HG02571 (cell line): ENCODE measurements at regions not wholly inside any gene's neighbourhood (a gene's known extent, or its start where the extent isn't known, plus 50 kb on each side); places are given as distances from the start of the nearest gene placed in this dataset.

Experiments
- ATAC-seq: cut with Tn5 transposase; IDR thresholded peaks from one replicate; pipeline ENCODE4 v1.9.1; 2021; ENCODE audit warnings: mild to moderate bottlenecking, moderate library complexity; ENCODE audit not compliant: unreplicated experiment

DNA sequence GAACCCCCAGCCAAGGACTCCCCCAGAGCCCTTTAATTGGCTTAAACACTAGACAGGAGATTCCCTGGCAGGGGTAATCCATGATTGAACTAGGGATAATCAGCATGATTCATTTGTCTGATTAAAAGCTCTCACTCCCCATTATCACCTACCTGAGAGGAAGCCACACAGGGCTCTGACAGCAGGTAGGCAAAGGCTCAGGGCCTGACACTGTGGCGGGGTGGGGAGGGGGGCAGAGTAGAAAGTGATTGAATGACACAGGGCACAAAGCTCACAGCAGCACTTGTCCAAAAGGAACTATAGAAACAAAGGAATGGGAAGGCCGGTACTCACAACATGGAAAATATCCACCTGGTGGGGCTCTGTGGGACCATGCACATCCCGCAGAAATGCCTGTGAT, 231.6 kb downstream of the MAFB start:
- ATAC-seq, result no peak

DNA sequence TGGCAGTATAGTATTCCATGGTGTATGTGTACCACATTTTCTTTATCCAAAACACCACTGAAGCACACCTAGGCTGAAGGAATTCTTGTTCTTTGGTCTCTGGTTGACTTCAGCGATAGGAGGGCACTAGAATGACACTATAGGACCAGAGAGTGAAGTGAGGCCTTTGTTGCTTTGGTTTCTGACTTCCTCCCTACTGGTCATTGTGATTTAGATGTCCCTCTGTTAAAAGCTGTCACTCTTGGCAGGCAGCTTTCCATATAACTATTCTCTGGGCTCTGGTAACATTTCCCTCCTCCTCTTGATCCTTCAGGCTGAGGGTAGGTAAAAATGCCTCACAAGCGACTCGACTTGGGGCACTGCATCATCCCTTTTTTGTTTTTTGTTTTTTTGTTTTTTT, 236.3 kb downstream of the MAFB start:
- no peak for ATAC-seq

DNA sequence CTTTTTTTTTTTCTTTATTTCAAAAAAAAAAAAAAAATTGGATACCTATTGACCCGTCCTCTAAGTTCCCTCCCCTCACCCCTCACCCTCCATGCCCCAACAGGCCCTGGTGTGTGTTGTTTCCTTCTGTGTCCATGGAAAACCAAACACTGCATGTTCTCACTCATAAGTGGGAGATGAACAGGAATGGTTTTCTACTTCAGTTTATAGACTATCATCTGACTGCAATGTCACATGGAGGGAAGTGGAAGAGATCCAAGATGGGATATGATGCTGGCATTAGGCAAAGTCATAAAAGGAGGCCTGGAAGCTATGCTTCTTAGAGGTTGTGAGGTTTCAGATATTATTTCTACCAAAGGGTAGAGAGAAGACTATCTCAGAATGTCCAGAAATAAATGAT, 237.5 kb downstream of the MAFB start:
- ATAC-seq, result no peak

DNA sequence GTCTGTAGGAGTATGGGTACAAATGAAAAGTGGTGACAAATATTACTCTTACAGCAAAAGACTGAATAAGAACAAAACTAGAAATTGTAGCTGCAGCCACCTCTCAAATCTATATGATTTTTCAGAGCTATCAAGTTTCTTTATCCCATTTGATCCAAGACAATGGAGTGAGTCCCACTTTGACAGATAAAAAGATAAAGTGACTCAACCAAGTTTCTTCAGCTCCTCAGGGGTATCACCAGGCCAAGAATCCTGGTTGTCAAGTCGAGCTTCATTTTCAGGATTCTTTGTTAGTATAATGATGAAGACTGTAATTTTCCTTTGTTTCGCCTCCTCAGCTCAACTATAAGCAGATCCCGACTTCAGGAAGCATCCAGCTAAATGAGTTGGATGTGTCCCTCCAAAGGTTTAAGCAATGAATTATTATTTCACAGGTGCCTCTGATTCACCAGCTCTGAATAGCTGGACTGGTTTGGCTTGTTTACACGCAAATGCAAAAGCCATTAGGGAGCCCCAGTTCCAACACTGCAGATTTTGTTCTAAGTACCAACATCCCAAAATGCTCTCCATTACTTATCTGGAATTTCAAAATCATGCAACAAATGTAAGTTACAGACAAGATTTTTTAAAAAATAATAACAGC, 238.9 kb downstream of the MAFB start:
- ATAC-seq, result no peak

DNA sequence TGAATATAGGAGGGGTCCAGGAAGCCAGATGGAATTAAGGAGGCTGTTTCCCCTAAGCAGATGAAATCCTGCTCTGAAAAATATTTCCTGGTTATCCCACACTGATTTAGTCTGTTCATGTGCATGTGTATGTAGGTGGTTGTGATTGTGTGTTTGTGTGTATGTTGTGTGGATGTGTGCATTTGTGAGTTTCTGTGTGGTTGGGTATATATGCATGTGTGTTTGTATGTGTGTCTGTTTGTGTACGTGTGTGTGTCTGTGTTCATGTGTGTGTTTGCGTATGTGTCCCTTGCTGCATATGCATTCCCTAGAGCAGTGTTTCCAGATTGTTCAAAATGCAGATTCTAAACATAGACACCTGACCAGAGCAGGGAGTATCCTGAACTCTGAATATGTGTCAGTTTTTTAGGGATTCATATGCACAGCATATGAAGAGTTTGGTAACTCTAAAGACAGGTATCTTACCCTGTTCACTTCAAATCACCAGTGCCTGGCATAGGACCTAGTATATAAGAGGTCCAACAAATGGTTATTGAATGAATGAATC, 239.8 kb downstream of the MAFB start:
- ATAC-seq, result no peak

DNA sequence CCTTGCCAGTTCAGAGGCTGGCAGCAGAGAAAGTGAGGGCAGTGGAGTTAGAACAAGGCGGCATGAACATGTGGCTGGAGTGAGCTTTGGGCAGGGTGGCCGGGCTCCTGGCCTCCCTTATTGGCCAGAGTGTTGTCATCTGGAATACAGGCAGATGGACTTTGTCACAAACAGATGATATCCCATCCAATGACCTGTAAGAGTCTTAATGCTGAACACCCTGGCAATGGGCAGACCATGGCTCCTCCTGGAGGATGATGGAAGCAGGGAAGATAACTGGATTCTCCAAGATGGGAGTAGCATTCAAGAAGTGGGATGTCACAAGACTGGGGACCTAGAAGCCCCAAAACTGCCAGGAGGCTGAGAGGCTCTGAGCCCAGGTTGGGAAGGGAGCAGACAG, 242.1 kb downstream of the MAFB start:
- ATAC-seq, result no peak

DNA sequence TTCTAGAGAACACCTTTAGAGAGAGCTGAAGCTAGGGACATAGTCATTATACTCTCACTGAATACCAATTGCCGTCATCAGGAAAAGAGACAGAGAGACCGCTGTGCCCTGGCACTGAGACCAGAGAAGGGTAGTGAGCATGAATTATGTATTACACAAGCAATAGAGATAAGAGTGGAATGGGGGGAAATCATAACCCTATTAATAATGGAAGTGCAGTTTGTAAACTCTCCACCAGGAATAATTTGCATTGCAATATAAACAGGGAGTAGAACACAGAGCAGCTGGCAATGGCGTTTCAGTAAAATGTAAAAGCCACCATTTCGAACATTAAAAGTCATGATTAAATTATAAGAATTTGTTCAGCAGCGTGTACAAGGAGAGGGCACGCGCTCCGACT, 244.5 kb downstream of the MAFB start:
- ATAC-seq, result no peak

DNA sequence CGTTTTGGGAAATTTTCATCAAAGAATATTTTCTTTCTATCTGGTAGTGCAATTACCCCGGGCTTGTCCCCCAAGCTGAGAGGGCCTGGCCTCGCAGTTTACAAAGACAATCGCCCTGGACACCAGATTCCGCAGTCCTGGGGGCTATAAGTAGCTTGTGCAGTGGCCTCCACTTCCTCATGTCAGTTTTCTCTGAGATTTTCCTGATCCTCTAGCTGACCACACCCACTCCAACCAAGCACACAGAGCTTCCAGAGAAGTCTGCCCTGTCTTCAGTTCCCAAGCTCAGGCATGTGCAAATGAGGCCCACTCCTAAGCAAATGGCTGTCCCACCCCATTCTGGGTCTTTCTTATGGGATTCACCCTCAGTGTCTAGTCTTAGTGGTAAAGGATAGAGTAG, 245.3 kb downstream of the MAFB start:
- ATAC-seq, result no peak

DNA sequence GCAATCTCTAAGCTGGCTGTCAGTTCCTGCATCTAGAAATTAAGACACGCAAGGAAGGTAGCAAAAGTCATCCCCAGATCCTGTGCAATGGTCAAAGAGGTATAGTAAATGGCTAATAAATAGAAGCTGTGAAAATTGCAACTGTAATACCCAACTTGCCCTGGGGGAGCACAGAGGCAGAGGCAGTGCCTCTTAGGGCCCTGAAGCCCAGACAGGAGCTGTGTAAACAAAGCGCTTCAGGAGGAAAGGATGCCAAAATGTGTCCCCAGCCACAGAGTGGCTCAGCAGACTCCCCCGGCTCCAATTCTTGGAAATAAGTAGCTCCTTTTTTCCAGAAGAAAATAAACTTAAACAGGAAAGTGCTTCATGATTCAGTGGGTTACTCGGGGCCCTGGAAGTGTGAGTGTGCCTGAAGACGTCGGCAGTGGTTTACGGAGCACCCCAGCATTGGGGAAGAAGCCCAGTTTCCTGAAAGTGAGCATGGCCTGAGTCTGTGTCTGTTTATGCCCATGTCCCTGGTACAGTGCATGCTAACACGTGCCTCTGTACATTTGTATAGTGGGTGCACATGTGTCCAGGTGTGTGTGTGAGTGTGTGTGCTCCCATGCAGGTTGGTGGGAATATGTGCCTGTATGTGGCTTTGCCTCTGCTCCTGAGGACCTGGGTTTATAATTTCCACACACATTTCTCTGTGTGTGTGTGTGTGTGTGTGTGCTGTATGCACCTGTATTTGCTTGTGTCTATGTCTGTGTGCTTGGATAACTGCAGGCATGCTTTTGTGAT, 246.7 kb downstream of the MAFB start:
- ATAC-seq, result no peak

DNA sequence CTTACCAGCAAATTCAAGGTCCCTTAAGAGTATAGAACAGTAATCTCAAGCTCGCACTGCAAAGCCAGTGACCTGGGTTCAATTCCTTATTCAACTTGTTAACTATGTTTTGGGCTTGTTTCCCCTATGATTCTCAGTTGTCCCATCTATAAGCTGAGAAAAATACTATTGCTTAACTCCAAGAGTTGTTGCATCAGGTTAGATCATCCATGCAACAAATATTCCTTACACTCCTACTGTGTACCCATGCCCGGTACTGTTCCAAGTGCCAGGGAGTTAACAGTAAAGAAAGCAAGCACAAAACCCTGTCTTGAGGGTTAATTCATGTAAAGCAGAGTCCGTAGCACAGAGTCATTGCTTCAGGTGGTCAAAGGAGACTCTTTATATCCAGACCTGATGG, 247.3 kb downstream of the MAFB start:
- ATAC-seq, result no peak

DNA sequence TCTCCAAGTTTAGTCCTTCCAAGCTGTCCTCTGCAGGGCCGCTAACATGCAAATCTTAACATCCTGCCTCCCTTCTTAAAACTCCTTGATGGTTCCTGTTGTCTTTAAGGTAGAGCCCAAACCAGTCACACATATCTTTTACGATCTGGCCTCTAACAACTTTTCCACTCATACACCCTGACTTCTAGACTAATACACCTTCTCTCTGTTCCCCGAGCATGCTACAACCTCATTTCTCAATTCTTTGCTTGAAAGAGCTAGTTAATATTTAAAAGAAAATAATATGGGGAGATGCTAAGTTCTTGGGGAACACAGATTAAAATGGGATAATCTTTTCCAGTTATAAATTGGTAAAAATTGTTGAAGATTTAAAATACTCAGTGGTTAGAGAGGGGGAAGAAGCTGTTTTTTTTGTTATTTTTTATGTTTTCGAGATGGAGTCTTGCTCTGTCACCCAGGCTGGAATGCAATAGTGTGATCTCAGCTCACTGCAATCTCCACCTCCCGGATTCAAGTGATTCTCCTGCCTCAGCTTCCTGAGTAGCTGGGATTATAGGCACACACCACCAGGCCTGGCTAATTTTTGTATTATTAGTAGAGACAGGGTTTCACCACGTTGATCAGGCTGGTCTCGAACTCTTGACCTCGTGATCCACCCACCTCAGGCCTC, 250.7 kb downstream of the MAFB start:
- ATAC-seq, result no peak

DNA sequence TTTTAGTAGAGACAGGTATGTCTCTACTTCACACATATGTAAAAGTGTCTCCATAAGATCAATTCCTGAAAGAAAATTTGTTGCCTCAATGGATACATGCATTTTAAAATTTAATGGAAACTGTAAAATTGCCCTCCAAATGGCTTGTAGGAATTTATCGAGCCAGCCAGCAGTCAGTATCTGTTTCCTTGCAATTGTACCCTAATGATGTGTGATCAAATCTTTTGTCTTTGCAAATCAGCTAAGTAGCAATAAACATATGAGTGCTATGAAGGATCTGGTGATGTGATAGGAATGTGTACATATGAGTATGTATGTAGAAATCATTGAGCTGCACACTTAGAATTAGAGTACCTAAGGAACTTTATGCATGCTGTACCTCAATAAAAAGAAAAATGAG, 253.0 kb downstream of the MAFB start:
- no peak for ATAC-seq

DNA sequence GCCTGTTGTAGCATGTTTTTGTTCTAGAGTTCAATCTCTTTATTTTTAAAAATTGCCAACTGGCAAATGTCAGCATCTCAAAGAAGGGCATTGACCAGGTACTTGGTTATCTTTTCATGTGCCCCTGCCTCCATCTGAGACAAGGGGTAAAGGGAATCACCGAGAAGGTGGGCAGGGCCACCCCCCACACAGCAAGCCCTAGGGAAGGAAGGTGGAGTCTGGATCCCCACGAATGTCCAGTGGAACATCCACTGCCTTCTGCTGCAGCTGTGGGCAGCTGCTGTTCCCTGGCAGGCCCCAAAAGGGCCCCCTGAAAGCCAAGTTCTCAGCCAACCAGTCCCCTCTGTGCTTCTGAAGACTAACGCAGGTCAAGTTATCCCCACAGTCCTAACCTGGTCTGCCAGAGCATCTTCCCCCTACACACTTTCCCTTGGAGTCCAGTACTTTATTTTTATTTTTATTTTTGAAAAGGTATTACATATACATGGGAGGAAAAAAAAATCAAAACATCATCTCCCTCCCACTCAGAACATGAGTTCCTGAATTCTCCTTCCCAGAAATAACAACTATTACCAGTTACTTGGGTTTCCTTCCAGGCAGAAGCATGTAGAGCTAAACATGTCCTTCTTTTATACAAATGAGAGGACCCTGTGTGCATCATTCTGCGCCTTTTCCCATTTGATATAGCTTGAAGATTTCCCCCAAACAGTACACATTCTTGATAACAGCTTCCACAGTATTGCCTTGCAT, 253.7 kb downstream of the MAFB start:
- no peak for ATAC-seq

DNA sequence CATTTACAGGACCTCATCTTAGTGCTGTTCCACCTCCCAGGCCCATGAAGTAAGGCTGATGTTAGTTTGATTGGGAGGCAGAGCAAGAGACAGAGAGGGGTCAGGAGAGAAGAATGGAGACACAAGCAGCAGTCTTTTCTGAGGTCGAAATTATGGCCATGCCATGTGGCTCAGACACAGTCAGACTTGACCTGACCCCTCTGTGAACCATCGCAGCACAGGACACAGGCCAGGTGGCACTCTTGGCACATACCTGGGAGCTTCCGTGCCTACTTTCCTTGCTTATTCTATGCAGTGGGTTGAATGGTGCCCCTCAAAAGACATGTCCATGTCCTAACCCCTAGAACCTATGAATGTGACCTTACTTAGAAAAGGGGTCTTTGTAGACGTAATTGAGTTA, 254.9 kb downstream of the MAFB start:
- ATAC-seq, result no peak

DNA sequence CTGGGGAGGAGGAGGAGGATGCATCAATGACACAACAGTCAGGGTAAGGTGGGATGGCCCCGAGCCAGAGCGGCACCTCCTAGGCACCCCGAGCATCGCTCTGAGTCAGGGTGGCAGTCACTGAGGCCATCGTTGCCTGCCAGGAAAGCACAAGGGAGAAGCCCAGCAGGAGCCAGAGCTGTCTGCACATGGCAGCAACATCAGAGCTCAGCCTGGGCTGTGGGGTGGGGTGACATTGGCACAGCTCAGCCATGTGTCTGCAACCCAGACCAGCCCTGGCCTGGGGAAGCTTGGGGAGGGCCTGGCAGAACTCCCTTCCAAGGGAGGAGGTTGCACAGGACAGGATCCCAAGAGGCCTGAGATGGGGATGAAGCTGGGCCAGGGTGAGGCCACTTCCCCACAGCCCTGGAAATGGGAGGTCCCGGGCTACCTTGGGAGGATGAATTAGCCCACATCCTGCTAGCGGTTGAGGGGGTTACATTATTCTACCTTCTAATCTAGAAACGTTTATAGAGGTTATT, 255.6 kb downstream of the MAFB start:
- ATAC-seq, result no peak

DNA sequence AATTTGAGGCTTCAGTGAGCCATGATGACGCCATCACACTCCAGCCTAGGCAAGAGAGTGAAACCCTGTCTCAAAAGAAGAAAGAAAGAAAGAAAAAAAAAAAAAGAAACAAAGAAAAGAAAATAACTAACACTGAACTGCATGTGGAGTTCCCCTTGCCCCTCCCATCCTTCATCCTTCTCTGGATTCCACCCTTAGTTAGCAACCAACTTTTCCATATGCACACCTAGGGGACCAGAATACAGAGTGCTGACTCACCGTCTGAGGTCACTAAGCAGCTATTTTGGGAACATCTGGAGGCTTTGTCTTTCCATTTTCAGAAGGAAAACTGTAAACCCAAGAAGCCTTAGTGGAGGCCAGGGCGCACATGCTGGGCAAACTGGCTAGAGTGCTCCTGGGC, 257.4 kb downstream of the MAFB start:
- no peak for ATAC-seq

DNA sequence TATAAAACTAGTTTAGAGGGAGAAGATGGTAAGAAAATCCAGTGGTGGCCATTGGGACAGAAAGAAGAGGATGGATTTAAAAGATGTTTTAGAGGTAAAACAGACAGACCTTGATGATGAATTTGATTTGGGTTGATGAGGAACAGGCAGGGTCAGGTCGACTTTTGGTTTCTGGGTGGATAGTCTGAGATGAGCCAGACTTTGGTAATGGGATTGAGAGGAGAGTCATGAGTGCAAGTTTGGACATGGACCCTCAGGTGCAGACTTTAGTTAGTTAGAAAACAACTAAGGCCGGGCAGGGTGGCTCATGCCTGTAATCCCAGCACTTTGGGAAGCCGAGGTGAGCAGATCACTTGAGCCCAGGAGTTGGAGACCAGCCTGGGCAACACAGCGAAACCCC, 257.9 kb downstream of the MAFB start:
- no peak for ATAC-seq

DNA sequence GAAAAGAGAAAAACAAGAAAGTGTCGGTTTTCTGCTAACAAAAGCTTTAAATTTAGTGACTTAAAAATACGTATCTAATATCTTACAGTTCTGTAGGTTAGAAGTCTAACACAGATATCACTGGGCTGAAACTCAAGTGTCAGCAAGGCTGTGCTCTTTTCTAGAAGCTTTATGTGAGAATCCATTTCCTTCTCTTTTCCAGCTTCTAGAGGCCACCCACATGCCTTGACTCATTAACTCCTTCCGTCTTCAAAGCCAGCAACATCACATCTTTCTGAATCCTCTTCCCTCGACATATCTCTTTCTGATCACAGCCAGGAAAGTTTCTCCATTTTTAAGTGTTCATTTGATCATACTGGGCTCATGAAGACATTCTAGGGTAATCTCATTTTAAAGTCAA, 262.0 kb downstream of the MAFB start:
- no peak for ATAC-seq

DNA sequence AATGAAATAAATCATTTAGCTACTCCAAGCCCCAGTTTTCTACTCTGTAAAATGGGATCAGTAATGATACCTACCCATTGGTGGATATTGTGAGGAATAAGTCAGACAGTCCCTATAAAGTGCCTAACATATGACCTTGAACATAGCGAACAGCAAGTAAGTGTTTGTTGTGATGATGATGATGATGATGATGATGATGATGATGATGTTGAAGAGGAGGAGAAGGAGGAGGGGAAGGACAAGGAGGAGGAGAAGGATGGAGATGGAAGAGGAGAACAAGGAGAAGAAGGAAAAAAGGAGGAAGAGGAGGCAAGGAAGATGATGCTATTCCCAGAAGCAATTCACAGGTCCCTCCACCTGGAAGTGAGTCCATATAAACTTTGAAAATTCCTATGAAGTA, 264.3 kb downstream of the MAFB start:
- ATAC-seq, result no peak

DNA sequence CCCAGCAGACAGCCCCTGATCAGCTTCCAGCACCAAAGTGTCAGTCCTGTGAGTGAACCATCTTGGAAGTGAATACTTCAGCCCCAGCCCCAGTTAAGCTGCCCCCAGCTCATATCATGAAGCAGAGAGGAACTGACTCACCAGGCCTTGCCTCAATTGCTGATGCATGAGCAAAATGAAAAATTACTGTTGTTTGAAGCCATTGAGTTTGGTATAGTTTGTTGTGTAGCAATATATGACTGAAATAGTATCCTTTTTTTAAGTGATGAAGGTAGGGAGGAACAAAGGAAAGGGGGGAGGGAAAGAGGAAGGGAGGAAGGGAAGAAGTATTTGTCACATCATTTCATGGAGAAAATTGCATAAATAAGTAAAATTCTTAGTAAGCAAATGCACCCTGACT, 266.4 kb downstream of the MAFB start:
- no peak for ATAC-seq

DNA sequence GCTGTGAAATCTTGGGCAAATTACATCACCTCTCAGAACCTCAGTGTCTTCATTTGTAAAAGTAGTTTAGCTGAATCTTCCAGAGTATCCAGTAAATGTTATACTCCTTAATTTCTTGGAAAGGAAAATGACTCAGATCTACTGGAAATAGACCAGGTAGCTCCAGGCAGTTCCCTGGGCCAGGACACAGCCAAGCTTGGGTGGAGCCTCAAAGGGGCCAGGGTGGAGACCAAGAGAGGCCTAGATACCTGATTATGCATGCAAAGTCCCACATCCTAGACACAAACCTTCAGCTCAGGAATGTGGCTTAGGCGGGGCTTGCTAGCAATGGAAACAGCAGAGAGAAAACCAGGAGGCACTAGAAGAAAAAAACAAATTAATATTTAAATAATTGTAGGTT, 272.8 kb downstream of the MAFB start:
- no peak for ATAC-seq
